GM12874 (cell line): ENCODE measurements at regions not wholly inside any gene's neighbourhood (a gene's known extent, or its start where the extent isn't known, plus 50 kb on each side); places are given as distances from the start of the nearest gene placed in this dataset.

Source experiments
- CTCF ChIP-seq: IDR thresholded peaks from 2 replicates; pipeline ENCODE4 v1.5.1; 2011; ENCODE audit warnings: low read depth, mild to moderate bottlenecking, control low read depth, low read length, moderate library complexity; ENCODE audit not compliant: insufficient read depth

- no peak for TF ChIP-seq CTCF
Measured at GRCh38 chr13:106416645-106417044, 118.8 kb downstream of the EFNB2 start.

GRCh38 chr13:106415971-106416370 is 119.5 kb downstream of the EFNB2 start:
- TF ChIP-seq CTCF = no peak

- no peak for TF ChIP-seq CTCF
Measured at GRCh38 chr13:106415442-106415841, 120.0 kb downstream of the EFNB2 start.

GRCh38 chr13:106407338-106407737 is 128.1 kb downstream of the EFNB2 start:
- TF ChIP-seq CTCF = no peak

- no peak for TF ChIP-seq CTCF
Measured at GRCh38 chr13:106405731-106406130, 129.7 kb downstream of the EFNB2 start.

GRCh38 chr13:106403280-106403679 is 132.2 kb downstream of the EFNB2 start:
- TF ChIP-seq CTCF = no peak

GRCh38 chr13:106402866-106403265 is 132.6 kb downstream of the EFNB2 start:
- TF ChIP-seq CTCF = no peak

- TF ChIP-seq CTCF = no peak
Measured at GRCh38 chr13:106401081-106401480, 134.4 kb downstream of the EFNB2 start.
